ENCODE measurements at regions not wholly inside any gene's neighbourhood (a gene's known extent, or its start where the extent isn't known, plus 50 kb on each side); places are given as distances from the start of the nearest gene placed in this dataset.
"Not testable (repeated sequence)": the region's sequence is repeated elsewhere in the genome, so short reads cannot be mapped to it uniquely, and the experiment has no call there.

- DNase-seq (ENCODE audit: low spot score), result peak; percentile 24
Observed at GRCh38 chr1:148264374-148265276, 112.5 kb upstream of the NBPF11 start.

DNA sequence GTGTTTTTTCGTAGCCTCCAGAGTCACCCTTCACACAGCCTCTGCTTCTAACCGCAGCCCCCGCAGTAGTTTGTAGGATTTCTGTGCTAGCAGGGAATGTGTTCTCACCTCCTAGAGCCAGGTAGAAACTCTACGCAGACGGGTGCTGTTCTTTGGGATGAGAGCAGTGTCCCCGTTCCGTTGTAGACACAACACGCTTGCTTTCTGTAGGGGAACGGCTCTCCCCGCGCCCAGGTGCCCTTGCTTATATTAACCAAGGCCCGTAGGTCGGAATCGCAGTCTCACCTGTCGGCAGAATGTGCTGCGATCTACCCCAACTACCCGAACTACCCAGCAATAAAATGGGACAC is 111.8 kb upstream of the NBPF11 start:
- no peak for DNase-seq (ENCODE audit: low spot score)

- peak; percentile 26 for DNase-seq (ENCODE audit: low spot score)
Observed at GRCh38 chr1:148263128-148263905, 111.2 kb upstream of the NBPF11 start.

DNA sequence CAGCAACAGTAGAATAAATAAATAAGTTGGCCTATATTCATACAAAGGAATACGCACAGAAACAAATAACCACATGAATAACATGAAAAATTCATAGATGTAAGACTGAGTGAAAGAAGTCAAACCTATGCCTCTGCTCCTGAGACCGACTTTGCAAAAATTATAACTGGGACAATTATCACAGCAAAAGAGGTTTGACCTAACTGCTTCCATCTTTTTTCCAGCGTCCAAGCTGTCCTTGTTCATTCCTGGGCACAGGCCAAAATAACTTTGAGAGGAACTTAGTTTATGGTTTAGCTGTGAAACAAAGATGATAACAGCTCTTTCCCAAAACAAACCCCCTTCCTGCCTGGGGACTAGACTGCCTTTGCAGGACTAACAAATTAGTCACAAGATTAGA is 109.6 kb upstream of the NBPF11 start:
- not testable (repeated sequence) for DNase-seq (ENCODE audit: low spot score)

DNA sequence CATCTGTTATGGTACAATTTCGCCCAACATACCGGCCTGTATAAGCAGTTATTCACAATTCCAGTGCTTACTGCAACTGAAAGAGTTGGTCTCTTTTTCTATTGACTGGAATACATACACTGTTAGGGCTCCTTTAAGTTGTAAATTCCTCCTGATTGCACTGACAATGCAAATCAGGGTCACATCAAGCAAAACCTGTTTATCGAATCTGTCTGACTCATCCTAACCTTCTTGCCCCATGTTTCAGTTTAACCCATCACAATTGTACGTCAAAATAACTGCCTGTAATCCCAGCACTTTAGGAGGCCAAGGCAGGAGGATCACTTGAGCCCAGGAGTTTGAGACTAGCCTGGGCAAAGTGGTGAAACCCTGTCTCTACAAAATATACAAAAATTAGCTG is 105.8 kb upstream of the NBPF11 start:
- not testable (repeated sequence) for DNase-seq (ENCODE audit: low spot score)

DNA sequence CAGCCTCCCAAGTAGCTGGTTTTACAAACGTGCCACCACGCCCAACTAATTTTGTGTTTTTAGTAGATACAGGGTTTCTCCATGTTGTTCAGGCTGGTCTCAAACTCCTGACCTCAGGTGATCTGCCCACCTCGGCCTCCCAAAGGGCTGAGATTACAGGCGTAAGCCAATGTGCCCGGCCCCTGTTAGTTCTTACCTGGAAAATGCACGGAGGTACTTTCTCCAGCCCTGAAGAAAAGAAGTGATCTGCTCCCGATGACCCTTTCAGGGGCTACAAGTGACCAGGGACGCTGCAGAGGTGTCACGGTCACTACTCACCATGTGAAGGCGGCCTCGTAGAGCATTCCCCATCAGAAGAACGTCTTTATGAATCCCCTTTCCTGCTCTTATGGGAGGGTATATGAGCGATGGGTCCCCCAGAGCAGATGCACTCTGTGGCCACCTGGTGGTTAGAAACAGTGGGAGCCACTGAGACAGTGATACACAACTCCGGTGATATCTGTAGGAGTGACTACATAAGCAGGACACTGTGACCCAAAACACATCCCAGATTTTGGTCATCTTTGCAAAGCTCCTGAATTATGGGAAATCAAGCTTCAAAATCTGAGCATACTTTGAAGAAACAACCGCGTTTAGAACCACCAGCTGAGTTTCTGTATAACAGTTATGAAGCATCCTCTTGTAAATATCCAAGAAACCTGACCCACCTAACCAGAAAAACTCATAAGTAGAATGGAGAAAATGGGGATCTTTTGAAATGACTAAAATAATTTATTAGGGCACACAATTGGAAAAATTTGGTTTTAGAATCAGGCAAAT is 102.7 kb upstream of the NBPF11 start:
- not testable (repeated sequence) for DNase-seq (ENCODE audit: low spot score)

- DNase-seq (ENCODE audit: low spot score), result not testable (repeated sequence)
Observed at GRCh38 chr1:148253808-148254207, 101.7 kb upstream of the NBPF11 start.

- not testable (repeated sequence) for DNase-seq (ENCODE audit: low spot score)
Observed at GRCh38 chr1:148248798-148249197, 96.7 kb upstream of the NBPF11 start.

GRCh38 chr1:148246258-148246861 is 94.3 kb upstream of the NBPF11 start:
- DNase-seq (ENCODE audit: low spot score), result not testable (repeated sequence)

DNA sequence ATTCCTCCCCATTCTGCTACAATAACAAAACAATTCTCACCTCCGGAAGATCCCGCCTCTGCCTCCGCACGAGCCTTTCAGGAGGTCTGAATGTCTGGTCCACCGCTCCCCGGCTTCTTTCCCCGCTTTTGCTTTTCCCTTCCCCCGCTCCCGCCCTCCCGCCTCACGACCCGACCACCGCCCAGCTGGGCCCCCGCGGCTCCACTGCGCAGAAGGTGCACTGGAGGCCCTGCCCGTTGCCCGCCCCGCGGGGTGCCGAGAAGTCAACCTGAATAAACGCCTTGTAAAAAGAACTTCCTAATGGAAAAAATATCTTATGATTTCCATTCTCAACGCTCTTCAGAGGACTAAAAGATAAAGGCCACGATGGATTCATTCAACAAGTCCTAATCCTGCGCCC is 93.8 kb upstream of the NBPF11 start:
- DNase-seq (ENCODE audit: low spot score), result not testable (repeated sequence)

- not testable (repeated sequence) for DNase-seq (ENCODE audit: low spot score)
Observed at GRCh38 chr1:148245443-148245842, 93.4 kb upstream of the NBPF11 start.

GRCh38 chr1:148233250-148233649 is 81.2 kb upstream of the NBPF11 start:
- DNase-seq (ENCODE audit: low spot score), result not testable (repeated sequence)

- DNase-seq (ENCODE audit: low spot score), result not testable (repeated sequence)
Observed at GRCh38 chr1:148228846-148229245, 76.8 kb upstream of the NBPF11 start.

DNA sequence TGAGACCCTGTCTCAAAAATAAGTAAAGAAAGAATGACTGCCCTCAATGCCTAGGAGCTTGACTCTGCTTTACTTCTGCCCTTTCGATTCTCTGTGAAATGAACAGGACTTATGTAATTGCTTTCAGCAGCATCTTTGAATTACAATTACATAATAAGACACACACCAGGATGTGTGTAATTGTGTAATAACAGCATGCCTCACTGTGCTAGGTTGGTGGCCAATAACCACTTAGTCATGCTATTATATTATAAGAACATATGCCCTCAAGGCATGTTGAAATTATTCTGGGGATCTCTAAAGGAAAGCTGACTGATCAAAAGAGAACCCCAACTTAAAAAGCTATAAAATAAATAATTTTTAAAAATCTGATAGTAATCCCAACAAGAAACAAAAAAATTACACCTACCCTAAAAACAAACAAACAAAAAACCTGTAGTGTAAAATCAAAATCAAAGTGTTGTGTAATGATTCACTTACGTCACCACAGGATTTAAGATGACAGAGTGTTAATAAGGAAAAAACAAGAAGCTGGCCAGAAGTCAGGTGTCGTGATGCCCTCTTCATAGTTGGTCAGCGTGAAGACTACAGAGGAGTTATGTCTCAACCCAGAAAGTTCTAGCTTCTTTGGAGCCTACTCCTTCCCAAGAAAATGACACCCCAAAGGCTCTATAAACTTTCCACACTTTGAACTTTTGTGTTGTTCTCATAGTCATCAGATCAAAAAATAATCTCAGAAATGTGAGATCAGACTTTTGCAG is 70.5 kb upstream of the NBPF11 start:
- not testable (repeated sequence) for DNase-seq (ENCODE audit: low spot score)

- DNase-seq (ENCODE audit: low spot score), result not testable (repeated sequence)
Observed at GRCh38 chr1:148221593-148221992, 69.5 kb upstream of the NBPF11 start.

DNA sequence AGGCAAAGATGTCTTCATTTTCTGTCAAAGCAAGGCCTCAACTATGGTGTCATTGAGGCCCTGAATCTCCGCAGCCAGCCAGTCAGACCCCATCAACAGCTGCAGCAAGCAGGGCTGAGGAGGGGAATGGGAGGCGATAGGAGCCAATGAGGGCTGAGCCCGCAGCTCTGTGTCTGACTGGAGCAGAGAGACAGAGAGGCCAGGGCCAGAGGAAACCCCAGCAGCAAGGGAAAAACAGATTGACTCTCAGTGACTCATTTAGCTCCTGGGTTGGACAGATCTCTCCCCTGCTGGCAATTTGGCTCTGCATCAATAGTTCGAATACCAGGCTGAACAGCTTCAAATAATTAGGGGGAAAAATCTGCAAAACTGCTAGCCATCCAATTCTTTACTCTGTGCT is 67.1 kb upstream of the NBPF11 start:
- not testable (repeated sequence) for DNase-seq (ENCODE audit: low spot score)

GRCh38 chr1:148211191-148211590 is 59.1 kb upstream of the NBPF11 start:
- not testable (repeated sequence) for DNase-seq (ENCODE audit: low spot score)

GRCh38 chr1:148210624-148211023 is 58.5 kb upstream of the NBPF11 start:
- DNase-seq (ENCODE audit: low spot score), result not testable (repeated sequence)

DNA sequence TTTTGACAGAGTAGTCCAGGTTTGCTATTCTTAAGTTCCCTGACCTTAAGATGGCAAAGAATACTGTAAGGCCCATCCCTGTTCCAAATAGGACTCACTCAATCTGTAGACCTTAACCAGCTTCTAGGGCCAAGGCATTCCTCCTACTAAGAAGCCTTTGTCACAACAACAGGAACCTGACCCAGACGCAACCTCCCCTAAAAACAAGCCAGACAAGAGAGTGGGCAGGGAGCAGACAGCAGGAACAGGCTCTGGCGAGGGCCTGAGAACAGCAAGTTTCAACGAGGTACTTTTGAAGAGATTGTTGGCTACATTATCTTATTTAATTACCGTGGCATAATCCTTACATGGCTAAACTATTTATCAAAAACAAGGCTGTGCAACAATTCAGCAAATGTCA is 58.1 kb upstream of the NBPF11 start:
- DNase-seq (ENCODE audit: low spot score), result not testable (repeated sequence)

DNA sequence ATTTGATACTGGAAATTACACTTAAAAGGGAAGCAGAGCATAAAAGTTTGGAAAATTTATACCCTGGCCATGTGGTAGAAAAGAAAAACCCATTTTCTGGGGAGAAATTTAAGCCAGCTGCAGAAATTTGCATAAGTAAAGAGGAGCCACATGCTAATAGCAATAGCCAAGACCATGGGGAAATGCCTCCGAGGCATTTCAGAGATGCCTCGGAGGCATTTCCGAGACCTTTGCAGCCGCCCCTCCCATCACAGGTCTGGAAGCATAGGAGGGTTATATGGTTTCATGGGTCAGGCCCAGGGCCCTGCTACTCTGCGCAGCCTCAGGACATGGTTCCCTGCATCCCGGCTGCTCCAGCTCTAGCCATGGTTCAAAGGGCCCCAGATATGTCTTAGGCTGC is 49.9 kb upstream of the NBPF11 start:
- DNase-seq (ENCODE audit: low spot score), result not testable (repeated sequence)
